Body of pancreas (tissue), 4 donors: ENCODE measurements at regions not wholly inside any gene's neighbourhood (a gene's known extent, or its start where the extent isn't known, plus 50 kb on each side); places are given as distances from the start of the nearest gene placed in this dataset.
A peak's percentile ranks its signal among the peaks of the same experiment; 100 is the strongest.

Experiments
- ATAC-seq: fragments of 150-250 bp; one replicate; pipeline ENCODE4 v1.9.1; 2016
- DNase-seq, 4 donors: peaks; one replicate each; pipeline ENCODE4 v3.0.0-alpha.2; 2019
- H3K27ac ChIP-seq, 4 donors: fragments of 200-600 bp; sonication (generic); 1 replicate in 3 of 4; 2 replicates in 1 of 4; pipeline versions ENCODE4 v1.5.1 to v1.6.1; 2016 to 2019; ENCODE audit warnings: mild to moderate bottlenecking in 1 of 4, mixed read lengths in 1 of 4, moderate library complexity in 1 of 4
- H3K27me3 ChIP-seq, 2 donors: fragments of 200-600 bp; sonication (generic); one replicate each; pipeline ENCODE4 v1.6.0; 2016; ENCODE audit warnings: mild to moderate bottlenecking in 1 of 2
- H3K36me3 ChIP-seq, 2 donors: fragments of 200-600 bp; sonication (generic); replicated peaks in 1 of 2; 2 replicates each; pipeline ENCODE4 v1.5.1; 2016; ENCODE audit warnings: low read depth in 2 of 2; ENCODE audit not compliant: insufficient read depth in 1 of 2
- H3K4me1 ChIP-seq: fragments of 200-600 bp; sonication (generic); one replicate; pipeline ENCODE4 v1.6.0; 2016
- H3K4me3 ChIP-seq, 2 donors: fragments of 200-600 bp; sonication (generic); 1 replicate in 1 of 2; 2 replicates in 1 of 2; pipeline ENCODE4 v1.5.1; 2016 to 2019
- H3K9me3 ChIP-seq, 3 donors: fragments of 200-600 bp; sonication (generic); 1 replicate in 2 of 3; 2 replicates in 1 of 3; pipeline ENCODE4 v1.5.1; 2016
- CTCF ChIP-seq, 7 experiments: fragments of 450-650 bp in 4 of 7; fragments of 200-600 bp in 3 of 7; sonication (generic) in 3 of 7; IDR thresholded peaks; one replicate each; pipeline ENCODE4 v1.5.1; 2016 to 2019; ENCODE audit warnings: antibody characterized with exemption in 7 of 7
- POLR2A ChIP-seq, 3 donors: fragments of 450-650 bp; IDR thresholded peaks; one replicate each; pipeline ENCODE4 v1.6.1; 2016; ENCODE audit warnings: antibody characterized with exemption in 3 of 3, mild to moderate bottlenecking in 2 of 3
- WGBS, 2 donors: methylation state at CpG; one replicate each; pipeline ENCODE4 v1.1.5; 2017; 5-methylcytosine and 5-hydroxymethylcytosine counted together
- intact Hi-C: fragments of 100-400 bp; cut with DNase I; formaldehyde crosslinking; loops from one replicate; pipeline ENCODE4 v1.15.1; 2023

GRCh38 chr1:94318505-94319030 lies 81.2 kb upstream of the ARHGAP29 start:
- Histone ChIP-seq H3K36me3 (no peaks in the 10 kb centered on the region), H3K27me3 (no peaks in the 10 kb centered on the region), H3K4me3 (no peak overlapping the region), H3K27ac (peak overlapping the region in 1 of 4 donors; percentile 77), H3K9me3 (no peaks in the 10 kb centered on the region), H3K4me1 (peaks cover 50% of the 10 kb centered on the region)
- ATAC-seq = no peak
- intact Hi-C loops = no loop called here
- no peak for DNase-seq
- WGBS, 2 donors = 82 to 94% methylated on average over 5 to 6 of the region's 6 CpGs
- no peak for TF ChIP-seq CTCF (IDR thresholded peaks at IDR 0.05)
- no peak for TF ChIP-seq POLR2A (IDR thresholded peaks at IDR 0.05)

- Histone ChIP-seq H3K4me3 (no peak overlapping the region), H3K27ac (peak overlapping the region in 1 of 4 donors; percentile 77), H3K36me3 (no peaks in the 10 kb centered on the region), H3K4me1 (peaks cover 50% of the 10 kb centered on the region), H3K9me3 (no peaks in the 10 kb centered on the region), H3K27me3 (no peaks in the 10 kb centered on the region)
- no peak for TF ChIP-seq CTCF (IDR thresholded peaks at IDR 0.05)
- no peak for TF ChIP-seq POLR2A (IDR thresholded peaks at IDR 0.05)
- 83 to 88% methylated on average over 1 of the region's 1 CpG for WGBS, 2 donors
- ATAC-seq (no peak), DNase-seq (no peak)
- intact Hi-C loops = no loop called here
Observed at GRCh38 chr1:94317790-94318188, 80.4 kb upstream of the ARHGAP29 start.

- peak in 2 of 4 donors; percentile 26 to 33 for DNase-seq
- Histone ChIP-seq H3K27ac (peak overlapping the region in 3 of 4 donors; percentile 46 to 77 (median 67)), H3K36me3 (no peaks in the 10 kb centered on the region), H3K4me3 (no peak overlapping the region), H3K9me3 (no peaks in the 10 kb centered on the region), H3K27me3 (no peaks in the 10 kb centered on the region), H3K4me1 (peaks cover 46% of the 10 kb centered on the region)
- intact Hi-C loops = no loop called here
- 59 to 68% methylated on average over 8 of the region's 8 CpGs for WGBS, 2 donors
- TF ChIP-seq CTCF (IDR thresholded peaks at IDR 0.05) (no peak), POLR2A (IDR thresholded peaks at IDR 0.05) (no peak)
- ATAC-seq = peak; percentile 59
Observed at GRCh38 chr1:94316836-94317789, 79.7 kb upstream of the ARHGAP29 start.

- H3K4me1 ChIP-seq = peaks cover 39% of the 10 kb centered on the region
- H3K9me3 ChIP-seq = no peaks in the 10 kb centered on the region
- TF ChIP-seq CTCF (IDR thresholded peaks at IDR 0.05) (no peak), POLR2A (IDR thresholded peaks at IDR 0.05) (no peak)
- H3K36me3 ChIP-seq = no peaks in the 10 kb centered on the region
- intact Hi-C loops = no loop called here
- ATAC-seq (peak; percentile 60), DNase-seq (no peak)
- H3K27me3 ChIP-seq = no peaks in the 10 kb centered on the region
- H3K4me3 ChIP-seq = no peak overlapping the region
- H3K27ac ChIP-seq = peak overlapping the region in 3 of 4 donors; percentile 46 to 77 (median 67)
- WGBS, 2 donors = 29 to 52% methylated on average over 1 of the region's 1 CpG
Observed at GRCh38 chr1:94316183-94316582, 78.8 kb upstream of the ARHGAP29 start.
